CD4-positive, alpha-beta T cell treated with Interferon gamma for 1 hour (primary cell): ENCODE measurements at regions not wholly inside any gene's neighbourhood (a gene's known extent, or its start where the extent isn't known, plus 50 kb on each side); places are given as distances from the start of the nearest gene placed in this dataset.

Source experiments
- DNase-seq: peaks from one replicate; pipeline ENCODE4 v3.0.0-alpha.2; 2020

DNA sequence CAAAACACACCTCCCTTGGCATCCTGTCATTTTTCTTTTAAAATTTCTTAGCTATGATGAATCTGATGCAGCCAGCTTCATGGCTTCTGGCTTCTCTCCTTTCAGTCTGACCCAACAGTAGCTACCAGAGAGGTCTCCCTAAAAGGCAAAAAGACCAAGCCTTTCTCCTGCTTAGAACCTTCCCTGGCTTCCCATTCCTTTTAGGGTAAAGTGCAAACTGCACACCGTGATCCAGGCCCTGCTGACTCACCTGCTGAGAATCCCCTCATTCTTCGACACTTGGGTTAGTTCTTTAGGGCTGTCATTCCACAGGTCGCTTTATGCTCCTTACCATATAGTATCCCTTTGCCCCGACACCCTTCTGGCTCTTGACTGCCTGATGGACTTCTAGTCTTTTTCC, 362.4 kb downstream of the MIAT start:
- DNase-seq, result no peak

DNA sequence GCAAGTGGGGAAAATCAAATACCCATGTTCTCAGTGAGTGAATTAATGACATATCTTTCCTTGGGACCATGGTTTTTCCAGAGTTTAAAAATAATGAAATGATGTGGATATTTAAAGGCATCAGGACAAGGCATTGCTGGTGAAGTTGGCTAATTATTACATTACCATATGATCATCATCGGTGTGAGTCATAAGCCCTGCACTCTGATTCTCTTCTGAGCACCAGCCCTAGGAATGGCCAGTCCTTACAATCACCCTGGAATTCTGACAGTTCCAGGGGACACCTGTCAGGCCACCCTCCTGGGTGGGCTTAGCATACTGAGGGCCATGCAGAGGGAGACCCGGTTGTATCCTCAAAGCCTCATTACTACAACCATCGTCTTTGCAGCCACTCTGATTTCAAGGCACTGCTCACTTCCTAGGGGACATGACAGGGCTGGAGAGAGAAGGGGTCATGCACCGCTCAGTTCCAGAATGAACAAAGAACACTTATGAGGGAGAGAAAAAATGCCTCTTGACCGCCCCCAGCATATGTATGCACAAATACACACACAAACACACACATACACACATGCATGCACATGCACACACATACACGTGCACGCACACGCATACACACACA, 365.0 kb downstream of the MIAT start:
- DNase-seq, result no peak

DNA sequence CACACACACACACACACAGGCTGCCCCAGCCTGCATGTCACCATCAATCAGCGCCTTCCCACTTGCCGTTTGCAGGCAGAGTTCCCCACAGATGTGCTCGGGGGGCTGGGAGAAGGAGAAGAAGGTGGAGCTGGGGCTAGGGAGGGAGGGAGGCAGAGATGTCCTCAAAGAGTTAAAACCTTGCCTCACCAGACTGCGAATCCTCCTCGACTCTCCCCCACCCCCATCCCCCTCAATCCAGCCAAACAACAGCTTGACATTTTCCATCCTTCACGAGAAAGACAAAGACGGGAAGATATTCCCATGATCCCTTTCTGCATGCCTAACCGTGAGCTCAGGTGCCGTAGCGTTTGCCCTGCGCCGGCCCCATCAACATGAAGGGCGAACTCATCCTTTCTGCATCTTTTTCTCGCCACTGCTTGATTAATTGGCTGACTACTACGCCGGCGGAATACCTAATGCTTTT, 365.5 kb downstream of the MIAT start:
- no peak for DNase-seq

DNA sequence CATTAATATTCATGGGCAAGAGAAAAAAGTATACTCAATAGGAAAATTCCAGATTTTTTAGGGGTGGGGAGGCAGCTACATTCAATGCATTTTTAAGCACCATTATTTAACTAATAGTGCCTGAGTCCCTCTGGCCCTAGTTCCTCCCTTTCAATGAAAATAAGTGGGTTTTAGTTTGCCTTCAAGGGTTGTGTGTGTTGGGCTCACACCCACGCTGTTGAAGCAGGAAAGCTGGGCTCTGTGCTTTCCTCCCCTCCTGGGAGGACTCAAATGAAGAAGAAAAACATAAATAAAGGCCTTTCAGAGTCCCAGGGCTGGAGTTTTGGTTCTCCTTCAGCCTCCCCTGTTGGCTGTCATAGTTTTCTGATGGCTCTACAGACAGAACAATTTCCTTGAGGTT, 366.2 kb downstream of the MIAT start:
- DNase-seq, result no peak

DNA sequence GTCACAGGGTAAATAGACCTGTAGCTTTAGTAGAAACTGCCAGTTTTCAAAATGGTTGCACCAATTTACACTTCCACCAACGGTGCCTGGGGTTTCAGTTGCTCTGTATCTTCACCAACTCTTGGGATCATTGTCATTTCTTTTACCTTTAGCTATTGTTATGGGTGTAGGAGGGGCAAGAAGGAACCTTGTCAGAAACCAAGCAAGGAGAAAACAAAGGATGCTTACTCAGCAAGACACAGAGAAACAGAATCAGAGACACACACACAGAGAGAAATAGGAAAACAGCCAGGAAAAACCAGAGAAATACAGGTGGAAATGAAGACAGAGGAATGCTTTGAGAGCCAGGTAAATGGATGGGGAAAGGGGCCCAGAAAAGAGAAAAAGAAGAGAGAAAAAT, 367.6 kb downstream of the MIAT start:
- no peak for DNase-seq

DNA sequence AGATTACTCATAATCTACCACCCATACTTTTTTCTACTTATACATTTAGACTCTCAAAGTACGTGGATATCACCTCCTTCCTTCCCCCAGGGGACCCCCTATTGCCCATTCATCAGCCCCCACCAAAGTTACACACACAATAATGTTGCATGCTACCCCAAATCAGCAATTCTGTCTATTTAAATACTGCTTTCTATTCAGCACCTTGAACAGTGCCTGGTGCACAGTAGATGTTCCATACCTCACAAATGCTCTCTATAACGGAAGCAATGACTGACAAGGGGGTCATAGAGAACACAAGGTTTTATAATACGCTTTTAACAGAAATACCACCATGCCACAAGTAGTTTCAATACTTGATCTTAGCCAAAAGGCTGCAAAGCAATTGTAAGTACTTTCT, 370.7 kb downstream of the MIAT start:
- DNase-seq, result no peak

DNA sequence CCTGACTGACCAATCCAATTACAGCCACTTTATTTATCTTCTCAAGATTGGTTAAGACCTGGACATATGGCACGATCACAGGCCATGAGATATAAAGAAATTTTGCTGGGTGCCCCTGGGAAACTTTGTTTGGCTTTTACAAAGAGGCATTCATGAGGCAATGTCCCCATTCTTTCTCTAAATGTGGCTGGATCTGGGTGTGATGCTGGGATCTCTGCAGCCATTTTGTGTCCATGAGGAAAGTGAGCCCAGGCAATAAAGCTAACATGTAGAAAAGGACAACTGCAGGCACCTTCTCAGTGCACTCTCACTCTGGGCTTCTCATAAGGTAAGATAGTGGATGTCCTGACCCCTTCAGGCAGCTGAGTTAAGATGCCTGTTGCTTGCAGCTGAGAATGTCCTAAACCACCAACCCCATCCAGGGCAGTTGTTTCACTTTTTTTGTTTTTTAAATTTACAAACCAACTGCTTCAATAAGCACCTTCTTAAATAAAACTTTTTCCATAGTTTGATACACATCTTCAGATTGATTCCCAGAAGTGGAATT, 372.3 kb downstream of the MIAT start:
- DNase-seq, result no peak

DNA sequence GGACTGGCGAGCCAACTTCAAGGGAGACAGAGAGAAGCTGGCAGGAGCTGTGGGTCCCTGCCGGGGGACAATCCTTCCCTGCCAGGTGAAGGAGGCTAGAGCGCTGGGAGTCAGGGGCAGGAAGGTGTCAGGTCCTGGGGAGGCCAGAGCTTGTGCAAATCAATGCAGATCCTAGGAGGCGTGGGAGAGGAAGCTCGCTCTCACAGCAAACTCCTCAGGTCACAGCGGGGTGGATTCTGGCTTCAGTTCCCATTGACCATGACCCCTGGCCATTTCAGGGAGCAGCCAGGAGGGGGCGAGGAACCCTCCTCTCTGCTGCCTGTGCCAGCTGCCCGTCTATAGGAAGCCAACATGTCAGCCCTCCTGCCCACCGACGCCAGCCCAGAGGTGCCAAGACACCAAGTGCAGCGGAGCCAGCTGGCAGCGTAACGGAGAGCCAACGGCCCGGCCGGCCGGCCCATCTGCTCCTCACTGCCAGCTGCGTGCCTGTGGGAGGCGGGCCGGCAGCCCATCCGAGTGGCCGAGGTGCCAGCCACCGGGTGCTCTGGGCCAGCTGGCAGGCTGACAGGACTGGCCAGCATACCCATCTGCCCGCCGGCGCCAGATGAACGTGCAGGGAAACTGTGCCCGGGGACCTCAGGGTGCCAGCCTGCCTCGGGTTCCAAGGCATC, 374.8 kb downstream of the MIAT start:
- no peak for DNase-seq

DNA sequence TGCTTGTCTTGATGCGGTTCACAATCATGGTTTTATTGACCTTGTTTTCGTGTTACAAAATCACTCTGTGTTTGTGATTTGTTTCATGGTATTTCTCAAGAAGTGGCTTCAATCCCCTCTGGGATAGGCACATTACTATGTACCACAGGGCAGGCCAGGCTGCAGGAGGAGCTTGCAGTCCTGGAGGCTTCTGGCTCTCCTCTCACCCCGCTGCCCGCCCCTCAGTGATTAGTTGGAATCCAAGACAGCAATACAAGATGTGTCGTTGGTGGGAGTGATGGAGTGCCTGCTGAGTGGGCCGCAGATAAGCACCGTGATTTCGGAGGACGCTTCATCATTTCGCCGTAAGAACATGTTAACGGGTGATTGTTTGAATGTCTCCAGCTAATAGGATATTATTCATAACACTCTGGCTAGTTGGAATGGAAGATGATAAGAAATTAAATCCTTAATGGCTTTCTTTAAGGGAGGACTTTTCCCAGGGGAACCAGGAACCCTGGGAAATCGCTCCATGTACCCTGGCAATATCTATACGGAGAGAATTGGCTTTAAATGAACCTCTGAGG, 384.4 kb downstream of the MIAT start:
- DNase-seq, result no peak

DNA sequence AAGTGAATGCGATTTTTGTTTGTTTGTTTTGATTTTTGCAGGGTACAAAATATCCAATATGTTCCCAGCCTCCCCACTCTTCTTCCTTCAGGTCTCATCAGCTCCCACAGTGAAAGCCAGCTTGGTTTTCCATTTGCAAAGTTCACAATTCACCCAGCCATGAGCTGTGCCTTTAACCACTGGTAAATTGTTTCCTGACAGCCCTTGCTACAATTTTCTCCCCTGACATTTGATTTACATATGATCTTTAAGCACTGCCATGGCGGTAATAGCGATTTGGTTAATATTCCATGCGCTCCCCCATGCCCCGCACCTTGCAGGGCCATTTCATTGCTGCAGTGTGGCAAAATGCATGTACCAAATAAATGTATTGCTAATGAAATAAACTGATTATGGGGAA, 385.9 kb downstream of the MIAT start:
- DNase-seq, result no peak

DNA sequence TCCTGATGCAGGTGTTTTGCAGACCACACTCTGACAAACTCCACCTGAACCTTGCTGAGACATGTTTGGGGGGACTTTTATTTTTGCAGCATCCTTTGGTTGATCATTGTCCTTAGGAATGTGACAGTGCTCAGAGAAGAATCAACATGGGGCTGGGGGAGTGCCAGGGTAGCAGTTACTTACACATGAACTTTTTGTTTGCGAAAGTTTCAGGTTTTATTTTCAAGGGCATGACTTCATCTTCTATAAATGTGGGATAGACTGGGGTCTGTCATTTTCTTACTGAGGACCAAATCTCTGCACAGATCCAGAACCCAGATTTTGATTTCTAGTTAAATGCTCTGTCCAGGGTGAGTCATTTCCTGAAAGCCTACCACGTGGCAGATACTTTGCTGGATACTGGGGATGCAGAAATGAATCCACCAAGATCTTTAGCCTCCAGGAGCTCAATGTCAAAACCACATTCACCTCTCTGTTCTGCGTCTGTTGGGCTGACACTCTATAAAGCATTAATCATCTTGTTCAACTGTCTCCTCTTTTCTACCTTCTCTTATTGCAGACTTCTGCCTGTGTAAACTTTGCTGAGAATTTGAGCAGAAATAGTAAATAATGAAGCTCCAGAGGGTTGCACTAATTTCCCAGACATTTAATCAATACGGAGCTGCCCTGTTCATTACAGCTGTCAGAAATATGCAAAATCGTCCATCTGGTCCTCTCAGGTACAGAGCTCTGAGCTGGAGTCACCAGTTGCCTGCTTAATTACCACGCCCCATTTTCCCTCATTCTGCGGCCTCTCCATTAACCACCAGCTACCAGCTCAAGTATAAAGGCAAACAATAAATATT, 387.9 kb downstream of the MIAT start:
- no peak for DNase-seq

DNA sequence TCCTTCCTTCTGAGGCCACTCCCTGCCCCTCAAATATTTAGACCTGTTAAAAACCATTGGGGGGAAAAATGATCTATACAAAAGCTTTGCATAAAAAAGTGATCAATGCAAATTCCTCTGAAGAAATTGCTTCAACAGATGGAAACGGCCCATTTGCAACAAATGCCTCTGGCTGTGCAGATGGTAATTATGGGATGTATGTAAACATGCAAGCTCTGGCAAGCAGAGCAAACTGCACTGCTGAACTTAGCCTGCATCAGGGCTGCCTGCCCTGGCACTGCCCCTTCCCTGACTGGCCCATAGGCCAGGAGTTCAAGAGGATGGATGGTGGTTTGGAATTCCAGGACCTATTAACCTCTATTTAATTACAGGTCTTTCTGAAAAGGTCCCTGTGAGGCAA, 388.7 kb downstream of the MIAT start:
- no peak for DNase-seq

DNA sequence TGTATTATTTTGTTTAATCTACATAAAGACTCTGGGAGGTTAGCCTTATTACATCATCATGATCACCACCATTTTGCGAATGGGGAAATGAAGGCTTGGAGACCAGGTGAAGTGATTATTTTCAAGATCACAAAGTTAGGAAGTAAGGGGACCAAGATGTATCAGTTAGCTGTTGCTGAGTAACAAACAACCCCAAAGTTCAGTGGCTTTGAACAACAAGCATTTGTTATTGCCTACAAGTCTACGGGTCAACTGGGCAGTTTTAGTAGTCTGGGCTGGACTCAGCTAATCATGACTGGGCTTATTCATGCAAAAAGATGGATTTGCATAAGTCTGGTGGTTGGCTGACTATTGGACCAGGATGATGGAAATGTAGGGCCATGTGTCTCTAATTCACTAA, 389.2 kb downstream of the MIAT start:
- no peak for DNase-seq

DNA sequence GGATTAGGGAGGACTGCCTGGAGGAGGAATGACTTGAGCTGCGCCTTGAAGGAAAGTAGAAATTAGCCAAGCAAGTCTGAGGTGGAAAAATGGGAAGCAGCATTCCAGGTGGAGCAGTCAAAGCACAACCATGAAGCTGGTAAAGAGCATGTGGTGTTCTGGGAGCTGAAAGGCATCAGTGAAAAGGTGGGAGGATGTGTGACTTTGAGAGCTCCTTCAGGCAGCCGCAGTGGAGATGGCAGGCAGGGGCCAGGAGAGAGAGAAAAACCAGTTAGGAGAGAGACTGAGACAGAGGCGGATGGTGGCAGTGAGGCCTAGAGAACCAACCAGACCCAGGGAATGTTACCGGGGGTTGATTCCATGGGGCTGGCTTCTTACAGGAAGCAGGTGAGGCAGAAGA, 393.4 kb downstream of the MIAT start:
- DNase-seq, result no peak

DNA sequence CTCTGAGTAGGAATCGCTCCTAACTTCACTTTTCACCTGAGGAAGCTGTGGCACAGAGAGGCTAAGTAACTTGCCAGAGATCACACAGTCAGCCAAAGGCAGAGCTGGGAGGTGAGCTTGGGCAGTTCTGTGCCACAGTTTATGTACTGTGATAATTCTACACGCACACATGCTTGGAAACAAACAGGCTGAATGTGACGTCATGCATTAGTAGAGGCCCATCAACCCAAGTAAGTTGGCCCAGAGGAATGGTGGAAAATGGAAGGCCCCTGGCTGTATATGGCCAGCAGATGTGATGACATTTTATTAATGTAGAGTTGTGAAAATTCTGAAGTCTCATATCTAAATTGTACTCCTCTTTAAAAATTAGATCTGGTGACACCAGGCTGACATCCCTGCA, 394.0 kb downstream of the MIAT start:
- DNase-seq, result no peak

DNA sequence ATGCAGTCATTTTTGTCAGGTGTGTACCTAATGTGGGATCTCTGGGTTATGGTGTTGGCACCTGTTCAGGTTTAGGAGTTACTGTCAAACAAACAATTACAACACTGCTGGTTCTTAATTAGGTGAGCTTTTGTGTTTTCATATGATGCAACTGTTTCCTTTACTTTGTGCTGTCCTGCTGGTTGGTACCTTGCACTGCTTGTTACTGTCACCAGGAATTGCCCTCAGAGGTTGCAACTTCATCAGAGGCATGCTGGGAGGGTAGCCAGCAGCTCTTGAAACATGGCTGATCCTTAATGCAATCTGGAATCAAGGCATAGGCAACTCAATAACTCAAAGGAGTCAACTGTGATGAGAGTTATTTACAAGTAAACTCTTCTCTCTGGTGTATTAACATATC, 400.3 kb downstream of the MIAT start:
- no peak for DNase-seq

DNA sequence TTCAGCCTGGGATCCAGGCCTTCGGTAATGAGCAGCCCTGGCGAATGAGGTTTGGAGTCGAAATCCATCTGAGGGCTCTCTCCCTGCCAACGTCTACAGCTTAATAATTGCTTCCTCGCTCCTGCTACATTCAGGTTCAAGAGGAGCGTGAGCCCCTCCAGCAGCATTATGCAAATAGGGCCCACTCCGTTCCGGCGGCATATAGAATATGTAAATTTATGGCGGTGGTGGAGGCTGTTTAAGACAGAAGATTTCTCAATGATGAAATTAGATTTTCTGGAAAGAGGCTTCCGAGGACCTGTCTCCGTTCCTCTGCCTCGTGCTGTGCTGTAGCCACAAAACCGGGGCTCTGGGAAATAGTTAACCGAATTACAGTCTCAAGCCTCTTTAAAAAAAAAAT, 402.8 kb downstream of the MIAT start:
- no peak for DNase-seq

DNA sequence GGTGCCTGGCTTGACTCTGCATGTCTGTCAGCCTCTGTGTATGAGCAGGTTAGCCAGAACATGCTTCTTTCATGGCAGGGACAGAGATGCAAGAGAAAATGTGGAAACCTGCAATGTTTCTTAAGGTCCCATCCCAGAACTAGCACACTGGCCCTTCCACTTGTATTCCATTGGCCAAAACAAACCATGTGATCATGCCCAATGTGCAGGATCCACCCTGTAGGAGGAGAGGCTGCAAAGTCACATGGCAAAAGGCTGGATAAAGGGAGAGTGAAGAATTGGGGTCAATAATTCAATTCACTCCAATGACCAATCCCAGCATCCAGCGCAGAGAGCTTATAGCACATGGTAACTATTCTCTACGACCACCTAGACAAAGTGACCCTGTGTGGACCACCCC, 405.5 kb downstream of the MIAT start:
- no peak for DNase-seq

DNA sequence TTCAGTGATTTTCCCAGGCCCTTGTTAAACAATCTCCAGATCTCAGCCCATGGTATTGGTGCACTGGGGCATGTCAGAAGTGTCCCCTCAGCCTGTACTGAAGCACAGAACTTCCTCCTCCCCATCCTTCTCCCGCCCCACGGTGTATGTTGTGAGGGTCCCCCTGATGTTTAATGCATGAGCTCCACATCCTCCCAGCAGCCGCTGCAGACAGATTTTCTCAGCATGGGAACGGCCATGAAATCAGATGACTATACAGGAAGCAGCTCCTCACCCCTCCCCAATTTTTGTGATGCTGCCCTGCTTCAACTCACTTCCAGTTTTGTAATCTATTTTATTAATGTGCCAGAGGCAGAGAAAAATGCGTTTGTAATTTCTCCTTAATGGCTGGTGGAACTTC, 406.0 kb downstream of the MIAT start:
- DNase-seq, result no peak

DNA sequence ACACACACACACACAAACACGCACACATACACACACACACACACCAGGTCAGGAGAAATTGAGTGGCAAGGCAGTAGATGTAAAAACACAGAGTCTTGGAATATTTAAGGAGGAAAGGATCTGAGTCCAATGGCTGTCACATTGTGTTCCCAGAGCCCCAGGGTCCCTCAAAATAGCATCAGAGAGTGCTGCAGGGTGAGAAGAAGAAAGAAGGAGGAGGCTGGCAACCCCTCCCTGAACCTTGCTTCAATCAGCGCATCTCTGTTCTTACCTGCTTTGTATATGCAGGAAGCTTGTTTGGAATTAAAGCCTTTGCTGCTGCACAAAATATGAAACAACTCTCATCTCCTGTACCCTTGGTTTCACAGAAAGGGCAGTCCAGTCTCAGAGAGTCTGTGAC, 406.5 kb downstream of the MIAT start:
- DNase-seq, result no peak

DNA sequence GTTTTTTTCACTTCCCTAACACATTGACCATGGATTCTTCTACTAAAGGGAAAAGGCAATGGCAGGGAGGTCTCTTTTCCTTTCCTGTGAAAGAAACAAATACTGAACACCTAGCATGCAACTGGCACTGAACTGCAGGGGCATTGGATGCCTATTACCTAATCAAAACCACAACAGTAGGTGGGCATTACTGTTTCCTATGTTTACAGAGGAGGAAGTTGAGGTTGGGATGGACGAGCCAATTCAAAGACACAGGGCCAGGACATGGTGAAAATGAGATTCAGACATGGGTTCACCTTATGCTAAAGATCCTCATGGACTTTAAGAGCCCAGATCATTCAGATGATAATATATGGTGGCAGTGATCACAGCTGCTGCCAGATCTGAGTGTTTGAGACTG, 407.0 kb downstream of the MIAT start:
- no peak for DNase-seq

DNA sequence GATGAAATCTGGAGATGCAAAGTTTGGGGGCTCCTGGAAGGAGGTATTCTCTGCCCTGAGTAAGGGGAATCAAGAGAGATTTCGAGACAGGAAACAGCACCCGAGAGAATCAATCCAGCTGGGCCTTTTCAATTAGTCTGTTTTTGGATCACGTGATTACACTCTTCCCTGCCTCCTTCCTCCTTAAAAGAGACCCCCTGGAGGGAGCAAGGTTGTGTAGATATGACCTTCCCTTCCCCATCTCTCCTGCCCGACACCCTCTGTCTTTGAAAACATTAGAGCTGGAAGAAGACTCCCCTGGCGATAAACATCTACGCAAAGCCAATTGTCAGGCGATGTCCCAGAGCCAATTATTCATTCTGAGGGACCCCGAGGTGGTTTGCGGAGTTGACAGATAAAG, 407.9 kb downstream of the MIAT start:
- DNase-seq, result no peak

DNA sequence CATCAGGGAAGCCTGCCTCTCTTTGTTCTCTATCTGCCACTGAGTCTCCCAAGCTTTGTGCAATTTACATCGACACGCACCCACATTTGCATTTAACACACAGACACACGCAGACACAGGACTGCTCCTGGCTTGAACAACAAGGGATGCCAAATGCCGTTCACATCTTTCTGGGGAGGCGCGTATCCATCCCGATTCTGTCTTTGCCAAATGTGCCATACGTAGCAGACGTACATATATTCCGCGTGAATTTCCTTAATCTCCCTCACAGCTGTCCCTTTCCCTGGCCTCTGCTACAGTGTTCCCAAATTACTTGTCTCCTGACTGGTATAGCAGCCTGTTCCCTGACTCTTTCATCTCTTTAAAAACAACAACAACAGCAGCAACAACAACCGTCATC, 409.5 kb downstream of the MIAT start:
- no peak for DNase-seq

DNA sequence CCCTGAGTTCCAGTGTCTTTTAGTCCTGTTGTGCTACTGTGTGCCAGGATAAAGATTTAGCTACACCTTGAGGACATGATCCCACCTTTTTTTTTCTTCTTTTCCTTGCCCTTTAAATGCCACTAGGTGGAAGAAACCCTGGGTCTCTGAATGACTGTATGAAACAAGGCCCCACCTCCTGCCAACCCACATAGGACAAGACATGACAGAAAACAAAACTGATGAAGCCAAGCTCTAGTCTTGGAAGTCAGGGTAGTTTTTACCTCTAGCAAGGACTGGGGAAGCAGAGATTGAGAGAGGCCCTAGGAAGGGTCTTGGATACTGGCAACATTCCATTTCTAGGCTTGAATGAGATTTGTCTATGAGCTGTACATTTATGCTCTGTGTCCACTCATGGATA, 410.7 kb downstream of the MIAT start:
- no peak for DNase-seq
